Body of pancreas (tissue), 4 donors: ENCODE measurements at regions not wholly inside any gene's neighbourhood (a gene's known extent, or its start where the extent isn't known, plus 50 kb on each side); places are given as distances from the start of the nearest gene placed in this dataset.

Source experiments
- CTCF ChIP-seq, 7 experiments: fragments of 450-650 bp in 4 of 7; fragments of 200-600 bp in 3 of 7; sonication (generic) in 3 of 7; IDR thresholded peaks; one replicate each; pipeline ENCODE4 v1.5.1; 2016 to 2019; ENCODE audit warnings: antibody characterized with exemption in 7 of 7
- POLR2A ChIP-seq, 3 donors: fragments of 450-650 bp; IDR thresholded peaks; one replicate each; pipeline ENCODE4 v1.6.1; 2016; ENCODE audit warnings: antibody characterized with exemption in 3 of 3, mild to moderate bottlenecking in 2 of 3

DNA sequence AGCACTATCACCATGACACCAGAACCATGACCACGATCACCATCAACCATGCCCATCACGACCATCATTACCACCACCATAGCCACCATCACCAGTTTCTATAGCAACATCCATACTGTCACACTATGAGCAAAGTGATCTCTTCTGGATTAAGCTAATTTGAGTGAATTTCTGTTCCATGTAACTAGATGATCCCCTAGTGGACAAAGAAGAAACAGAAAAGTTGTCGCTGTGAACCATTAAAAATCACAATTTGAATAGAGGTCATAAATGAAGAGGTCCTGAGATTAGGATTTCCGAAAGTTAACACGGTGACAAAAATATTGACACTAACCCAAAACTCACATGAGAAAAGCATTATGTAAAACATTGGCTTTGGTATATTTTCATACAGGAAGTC is 77.6 kb downstream of the CLRN3 start:
- TF ChIP-seq CTCF (IDR thresholded peaks at IDR 0.05) (no peak), POLR2A (IDR thresholded peaks at IDR 0.05) (no peak)
